Tibial nerve (tissue), 3 donors: ENCODE measurements at regions not wholly inside any gene's neighbourhood (a gene's known extent, or its start where the extent isn't known, plus 50 kb on each side); places are given as distances from the start of the nearest gene placed in this dataset.

Experiments
- POLR2A ChIP-seq, 2 donors: fragments of 450-650 bp; IDR thresholded peaks; one replicate each; pipeline ENCODE4 v1.6.1; 2017; ENCODE audit warnings: antibody characterized with exemption in 2 of 2, mild to moderate bottlenecking in 2 of 2, moderate library complexity in 2 of 2
- TF ChIP-seq, protein P1 (sequence below), 5 experiments: fragments of 200-600 bp in 3 of 5; fragments of 450-650 bp in 2 of 5; sonication (generic) in 3 of 5; IDR thresholded peaks; one replicate each; pipeline ENCODE4 v1.5.1; 2016 to 2019; ENCODE audit warnings: antibody characterized with exemption in 5 of 5, mild to moderate bottlenecking in 3 of 5, moderate library complexity in 2 of 5

DNA sequence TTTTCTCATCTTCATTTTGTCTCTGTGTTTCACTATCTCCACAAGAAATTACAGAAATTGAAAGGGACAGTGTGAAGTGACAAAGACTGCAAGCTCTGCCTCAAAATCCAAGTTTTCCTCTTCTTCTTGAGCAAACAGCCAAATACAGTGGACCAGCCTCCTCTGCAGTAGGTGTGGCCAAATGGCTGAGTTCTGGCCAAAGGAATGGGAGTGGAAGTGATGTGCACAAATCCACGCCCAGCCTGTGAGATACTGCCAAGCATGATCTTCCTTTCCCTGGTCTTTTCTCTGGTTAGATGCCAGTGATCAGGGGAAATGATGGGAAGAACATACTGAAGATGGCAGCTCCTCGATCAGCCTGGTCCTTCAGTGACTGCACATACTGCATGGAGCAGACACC lies 111.0 kb upstream of the CPNE4 start:
- TF ChIP-seq, protein P1, sequence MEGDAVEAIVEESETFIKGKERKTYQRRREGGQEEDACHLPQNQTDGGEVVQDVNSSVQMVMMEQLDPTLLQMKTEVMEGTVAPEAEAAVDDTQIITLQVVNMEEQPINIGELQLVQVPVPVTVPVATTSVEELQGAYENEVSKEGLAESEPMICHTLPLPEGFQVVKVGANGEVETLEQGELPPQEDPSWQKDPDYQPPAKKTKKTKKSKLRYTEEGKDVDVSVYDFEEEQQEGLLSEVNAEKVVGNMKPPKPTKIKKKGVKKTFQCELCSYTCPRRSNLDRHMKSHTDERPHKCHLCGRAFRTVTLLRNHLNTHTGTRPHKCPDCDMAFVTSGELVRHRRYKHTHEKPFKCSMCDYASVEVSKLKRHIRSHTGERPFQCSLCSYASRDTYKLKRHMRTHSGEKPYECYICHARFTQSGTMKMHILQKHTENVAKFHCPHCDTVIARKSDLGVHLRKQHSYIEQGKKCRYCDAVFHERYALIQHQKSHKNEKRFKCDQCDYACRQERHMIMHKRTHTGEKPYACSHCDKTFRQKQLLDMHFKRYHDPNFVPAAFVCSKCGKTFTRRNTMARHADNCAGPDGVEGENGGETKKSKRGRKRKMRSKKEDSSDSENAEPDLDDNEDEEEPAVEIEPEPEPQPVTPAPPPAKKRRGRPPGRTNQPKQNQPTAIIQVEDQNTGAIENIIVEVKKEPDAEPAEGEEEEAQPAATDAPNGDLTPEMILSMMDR (IDR thresholded peaks at IDR 0.05) = no peak
- no peak for TF ChIP-seq POLR2A (IDR thresholded peaks at IDR 0.05)
